GM18951 (cell line): ENCODE measurements at regions not wholly inside any gene's neighbourhood (a gene's known extent, or its start where the extent isn't known, plus 50 kb on each side); places are given as distances from the start of the nearest gene placed in this dataset.

ENCODE experiments used
- POLR2A ChIP-seq: IDR thresholded peaks from 4 replicates; pipeline ENCODE4 v1.6.1; 2011; ENCODE audit warnings: mild to moderate bottlenecking; ENCODE audit not compliant: insufficient read length, insufficient read depth; ENCODE audit errors: extremely low read depth
- in situ Hi-C: fragments of 300-500 bp; cut with MboI; formaldehyde crosslinking; loops from one replicate; pipeline ENCODE4 v1.12.0; 2022; ENCODE audit warnings: low sequenced_read_pairs, mixed read lengths, inconsistent platforms; ENCODE audit not compliant: unreplicated experiment

DNA sequence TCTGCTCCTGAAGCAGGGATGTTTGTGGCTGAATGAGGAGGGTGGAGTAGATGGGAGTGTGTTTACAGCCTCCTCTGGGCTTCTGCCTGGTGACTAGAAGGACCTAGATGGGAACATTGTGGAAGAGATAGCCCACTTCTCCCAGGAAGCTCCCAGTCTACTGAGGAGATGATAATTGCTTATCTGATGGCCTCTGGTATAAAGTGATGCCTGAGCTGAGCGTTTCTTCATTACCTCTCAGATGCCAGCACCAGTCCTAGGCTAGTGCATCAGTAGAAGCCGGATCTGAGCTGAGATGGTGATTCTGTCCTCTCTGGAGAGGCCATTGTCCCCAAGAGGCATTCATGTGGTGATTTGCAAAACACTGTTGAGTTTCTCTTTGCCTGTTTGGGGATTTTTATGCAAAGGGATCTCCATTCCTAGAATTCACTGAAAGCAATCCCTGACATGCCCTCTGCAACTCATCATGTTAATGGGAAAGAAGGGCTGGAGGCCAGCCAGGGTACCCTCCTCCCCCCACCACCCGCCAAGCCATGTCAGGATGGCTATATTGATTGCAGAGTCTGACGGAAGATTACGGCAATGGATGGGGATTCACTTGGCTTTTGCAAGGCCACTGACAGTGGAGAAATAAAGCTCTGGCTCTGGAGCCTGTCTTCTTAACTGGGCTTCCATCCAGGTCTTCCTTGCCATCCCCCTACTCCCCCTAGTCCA is 166.4 kb upstream of the ROPN1 start:
- in situ Hi-C loops = no loop called here
- TF ChIP-seq POLR2A = no peak

GRCh38 chr3:124161448-124161847 is 169.5 kb upstream of the ROPN1 start:
- in situ Hi-C loops = no loop called here
- no peak for TF ChIP-seq POLR2A

DNA sequence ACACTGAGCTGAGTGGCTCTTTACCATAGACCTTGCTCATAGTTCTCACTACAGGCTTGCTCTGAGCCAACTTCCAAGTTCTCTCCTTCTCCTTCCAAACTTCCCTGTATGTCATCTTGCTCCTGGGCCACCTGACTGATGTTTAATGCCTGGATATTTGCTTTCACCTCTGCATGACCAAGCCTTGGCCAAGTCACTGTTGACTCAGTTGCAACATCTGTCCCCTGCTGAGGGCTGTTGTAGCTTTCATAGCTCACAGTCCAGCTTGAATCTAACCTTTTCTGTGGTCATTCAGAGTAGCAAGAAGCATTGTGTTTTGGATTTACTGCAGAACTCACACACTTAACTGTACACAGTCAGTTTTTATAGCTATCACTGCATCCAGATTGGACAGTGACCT is 171.8 kb upstream of the ROPN1 start:
- TF ChIP-seq POLR2A = no peak
- in situ Hi-C loops = no loop called here

- in situ Hi-C loops = no loop called here
- no peak for TF ChIP-seq POLR2A
These were observed 176.3 kb upstream of the ROPN1 start for GRCh38 chr3:124168271-124168670.

DNA sequence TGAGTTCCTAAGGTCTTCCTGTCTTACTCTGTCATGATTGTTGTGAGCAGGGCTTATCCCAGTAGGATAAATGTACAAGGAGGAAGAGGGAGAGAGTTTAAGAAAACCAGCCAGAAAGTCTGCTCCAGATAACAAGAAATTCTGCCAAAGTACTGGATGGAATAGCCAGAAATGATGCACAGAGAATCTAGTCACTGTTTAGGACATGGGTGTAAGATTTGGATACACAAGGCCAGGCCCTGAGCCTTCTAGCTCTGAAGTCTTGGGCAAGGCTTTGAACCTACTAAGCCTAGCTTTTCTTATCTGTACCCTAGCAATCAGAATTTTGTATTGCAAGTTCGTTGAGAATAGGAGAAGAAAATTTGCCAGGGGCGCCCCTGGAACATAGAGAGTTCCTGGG is 180.4 kb upstream of the ROPN1 start:
- TF ChIP-seq POLR2A = no peak
- in situ Hi-C loops = no loop called here

DNA sequence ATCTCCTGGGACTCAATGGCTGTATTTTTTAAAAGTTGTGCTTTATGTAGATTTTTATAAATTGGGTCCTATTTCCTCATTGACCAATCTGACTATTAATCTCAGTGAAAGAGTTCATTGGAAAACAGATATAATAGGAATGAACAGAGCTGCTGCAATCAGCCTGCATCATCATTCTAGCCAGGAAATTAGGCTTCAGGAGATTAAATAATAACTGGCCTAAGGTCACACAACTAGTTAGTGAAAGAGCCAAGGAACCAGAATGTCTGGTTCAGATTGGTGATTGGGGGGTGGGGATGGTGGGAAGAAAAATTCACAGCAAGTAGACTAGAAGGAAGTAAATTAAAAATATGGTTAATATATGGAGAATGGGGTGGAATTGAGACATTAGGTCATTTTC is 180.9 kb upstream of the ROPN1 start:
- in situ Hi-C loops = no loop called here
- TF ChIP-seq POLR2A = no peak

- TF ChIP-seq POLR2A = no peak
- in situ Hi-C loops = no loop called here
These were observed 182.6 kb upstream of the ROPN1 start for GRCh38 chr3:124174476-124174875.

DNA sequence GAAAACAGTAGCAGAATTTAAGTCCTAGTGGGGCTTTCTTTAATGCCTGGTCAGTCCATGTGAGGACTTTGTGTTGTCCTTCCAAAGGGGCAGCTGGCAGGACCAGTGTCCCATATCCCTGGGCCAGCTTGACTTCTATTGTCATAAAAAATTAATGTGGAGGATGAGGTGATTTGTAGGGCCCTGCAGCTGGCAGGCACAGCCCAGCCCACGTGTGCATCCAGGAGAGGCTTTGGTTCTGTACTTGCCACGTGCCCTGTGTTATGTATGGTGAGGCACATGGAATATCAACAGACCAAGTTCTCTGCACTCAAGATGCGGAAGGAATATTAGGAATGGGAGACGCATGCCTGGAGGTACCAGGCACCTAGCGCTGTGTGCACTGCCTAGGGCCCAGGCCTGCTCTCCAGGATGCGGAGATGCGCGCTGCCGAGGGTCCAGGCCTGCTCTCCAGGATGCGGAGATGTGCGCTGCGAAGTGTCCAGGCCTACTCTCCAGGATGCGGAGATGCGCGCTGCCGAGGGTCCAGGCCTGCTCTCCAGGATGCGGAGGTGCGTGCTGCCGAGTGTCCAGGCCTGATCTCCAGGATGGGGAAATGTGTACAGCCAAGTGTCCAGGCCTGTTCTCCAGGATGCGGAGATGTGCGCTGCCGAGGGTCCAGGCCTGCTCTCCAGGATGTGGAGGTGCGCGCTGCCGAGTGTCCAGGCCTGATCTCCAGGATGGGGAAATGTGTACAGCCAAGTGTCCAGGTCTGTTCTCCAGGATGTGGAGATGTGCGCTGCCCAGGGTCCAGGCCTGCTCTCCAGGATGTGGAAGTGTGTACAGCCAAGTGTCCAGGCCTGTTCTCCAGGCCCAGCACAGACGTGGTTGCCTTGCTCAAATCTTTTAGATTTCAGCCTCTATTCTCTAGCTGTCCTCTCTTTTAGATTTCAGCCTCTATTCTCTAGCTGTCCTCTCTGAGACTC is 183.3 kb upstream of the ROPN1 start:
- no peak for TF ChIP-seq POLR2A
- in situ Hi-C loops = no loop called here

GRCh38 chr3:124177071-124177470 is 185.1 kb upstream of the ROPN1 start:
- in situ Hi-C loops = no loop called here
- TF ChIP-seq POLR2A = no peak

DNA sequence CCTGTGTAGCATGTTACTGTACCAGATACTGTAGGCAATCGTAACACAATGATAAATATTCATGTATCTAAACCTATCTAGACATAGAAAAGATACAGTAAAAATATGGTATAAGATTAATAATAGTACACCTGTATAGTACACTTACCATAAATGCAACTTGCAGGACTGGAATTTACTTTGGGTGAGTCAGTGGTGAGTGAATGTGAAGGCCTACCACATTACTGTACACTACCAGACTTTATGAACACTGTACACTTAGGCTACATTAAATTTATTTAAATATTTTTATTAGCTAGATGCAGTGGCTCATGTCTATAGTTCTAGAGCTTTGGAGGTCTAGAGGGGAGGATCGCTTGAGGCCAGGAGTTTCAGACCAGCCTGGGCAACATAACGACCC is 186.6 kb upstream of the ROPN1 start:
- in situ Hi-C loops = no loop called here
- no peak for TF ChIP-seq POLR2A

GRCh38 chr3:124200407-124200806 is 208.5 kb upstream of the ROPN1 start:
- in situ Hi-C loops = no loop called here
- no peak for TF ChIP-seq POLR2A

- no peak for TF ChIP-seq POLR2A
- in situ Hi-C loops = no loop called here
These were observed 209.3 kb upstream of the ROPN1 start for GRCh38 chr3:124201226-124201625.

GRCh38 chr3:124201786-124202185 is 209.9 kb upstream of the ROPN1 start:
- no peak for TF ChIP-seq POLR2A
- in situ Hi-C loops = no loop called here

GRCh38 chr3:124202754-124203153 is 210.8 kb upstream of the ROPN1 start:
- no peak for TF ChIP-seq POLR2A
- in situ Hi-C loops = no loop called here
